ENCODE measurements at regions not wholly inside any gene's neighbourhood (a gene's known extent, or its start where the extent isn't known, plus 50 kb on each side); places are given as distances from the start of the nearest gene placed in this dataset.

GRCh38 chr10:10680496-10680895 lies 337.2 kb upstream of the CELF2 start:
- TF ChIP-seq YY1 (IDR thresholded peaks at IDR 0.05; ENCODE audit: insufficient read depth, insufficient read length) (no peak), ZNF274 (IDR thresholded peaks at IDR 0.05; ENCODE audit: low read depth, low read length) (no peak), SUZ12 (IDR thresholded peaks at IDR 0.05; ENCODE audit: extremely low read depth, insufficient read depth, insufficient read length) (no peak)
